ENCODE measurements at regions not wholly inside any gene's neighbourhood (a gene's known extent, or its start where the extent isn't known, plus 50 kb on each side); places are given as distances from the start of the nearest gene placed in this dataset.

GRCh38 chr1:170415710-170416372 is 116.1 kb upstream of the GORAB start:
- Histone ChIP-seq H3K4me2 (ENCODE audit: control insufficient read depth, extremely low read depth, insufficient read depth, low read depth, low read length) (no peak overlapping the region), H3K9me1 (ENCODE audit: control insufficient read depth, extremely low read depth, insufficient read depth, low read length) (no peaks in the 10 kb centered on the region), H3K36me3 (ENCODE audit: control insufficient read depth in 2 of 2, extremely low read depth in 1 of 2, insufficient read depth in 2 of 2, low read length in 2 of 2) (no peaks in the 10 kb centered on the region), H3K79me2 (ENCODE audit: control insufficient read depth, insufficient read depth, low read length) (no peaks in the 10 kb centered on the region), H3K27me3 (ENCODE audit: control insufficient read depth, extremely low read depth, insufficient read depth, low read length) (no peaks in the 10 kb centered on the region), H3K9ac (ENCODE audit: control insufficient read depth, extremely low read depth, insufficient read depth, low read length) (no peak overlapping the region), H3K9me3 (ENCODE audit: control insufficient read depth, low read depth, low read length) (no peaks in the 10 kb centered on the region), H3K27ac (ENCODE audit: control insufficient read depth, insufficient read depth, low read length) (no peak overlapping the region), H2AFZ (ENCODE audit: control insufficient read depth, low read length) (no peak overlapping the region), H3K4me1 (ENCODE audit: control insufficient read depth, extremely low read depth, insufficient read depth, low read length) (no peaks in the 10 kb centered on the region), H4K20me1 (ENCODE audit: control insufficient read depth, extremely low read depth, insufficient read depth, low read length) (no peaks in the 10 kb centered on the region), H3K4me3 (ENCODE audit: control insufficient read depth in 2 of 3, extremely low read depth in 1 of 3, insufficient read depth in 2 of 3, low read depth in 1 of 3, low read length in 3 of 3) (no peak overlapping the region)
- no peak for TF ChIP-seq CTCF (optimal IDR thresholded peaks at IDR 0.05 in 1 of 3, IDR thresholded peaks at IDR 0.05 in 1 of 3, conservative IDR thresholded peaks at IDR 0.05 in 1 of 3; ENCODE audit: extremely low read depth in 1 of 3, insufficient read depth in 2 of 3, low read length in 3 of 3)
- no peak for TF ChIP-seq EZH2 (IDR thresholded peaks at IDR 0.05; ENCODE audit: low read length)
- dilution Hi-C loops (cut with MboI; ENCODE audit: extremely low pct_ligation_motif_present, low sequenced_read_pairs) = no loop called here
- no peak for FAIRE-seq
- no peak for DNase-seq (ENCODE audit: low read depth, low spot score)

GRCh38 chr1:170424346-170424745 is 107.6 kb upstream of the GORAB start:
- Histone ChIP-seq H4K20me1 (ENCODE audit: control insufficient read depth, extremely low read depth, insufficient read depth, low read length) (no peaks in the 10 kb centered on the region), H3K9me1 (ENCODE audit: control insufficient read depth, extremely low read depth, insufficient read depth, low read length) (no peaks in the 10 kb centered on the region), H3K4me1 (ENCODE audit: control insufficient read depth, extremely low read depth, insufficient read depth, low read length) (no peaks in the 10 kb centered on the region), H2AFZ (ENCODE audit: control insufficient read depth, low read length) (no peak overlapping the region), H3K79me2 (ENCODE audit: control insufficient read depth, insufficient read depth, low read length) (no peaks in the 10 kb centered on the region), H3K36me3 (ENCODE audit: control insufficient read depth in 2 of 2, extremely low read depth in 1 of 2, insufficient read depth in 2 of 2, low read length in 2 of 2) (no peaks in the 10 kb centered on the region), H3K9ac (ENCODE audit: control insufficient read depth, extremely low read depth, insufficient read depth, low read length) (no peak overlapping the region), H3K9me3 (ENCODE audit: control insufficient read depth, low read depth, low read length) (no peaks in the 10 kb centered on the region), H3K27ac (ENCODE audit: control insufficient read depth, insufficient read depth, low read length) (no peak overlapping the region), H3K4me2 (ENCODE audit: control insufficient read depth, extremely low read depth, insufficient read depth, low read depth, low read length) (no peak overlapping the region), H3K27me3 (ENCODE audit: control insufficient read depth, extremely low read depth, insufficient read depth, low read length) (no peaks in the 10 kb centered on the region), H3K4me3 (ENCODE audit: control insufficient read depth in 2 of 3, extremely low read depth in 1 of 3, insufficient read depth in 2 of 3, low read depth in 1 of 3, low read length in 3 of 3) (no peak overlapping the region)
- no peak for TF ChIP-seq CTCF (optimal IDR thresholded peaks at IDR 0.05 in 1 of 3, IDR thresholded peaks at IDR 0.05 in 1 of 3, conservative IDR thresholded peaks at IDR 0.05 in 1 of 3; ENCODE audit: extremely low read depth in 1 of 3, insufficient read depth in 2 of 3, low read length in 3 of 3)
- TF ChIP-seq EZH2 (IDR thresholded peaks at IDR 0.05; ENCODE audit: low read length) = no peak
- DNase-seq (ENCODE audit: low read depth, low spot score) (no peak), FAIRE-seq (no peak)
- dilution Hi-C loops (cut with MboI; ENCODE audit: extremely low pct_ligation_motif_present, low sequenced_read_pairs) = no loop called here

Measured in keratinocyte (primary cell).